ENCODE measurements at regions not wholly inside any gene's neighbourhood (a gene's known extent, or its start where the extent isn't known, plus 50 kb on each side); places are given as distances from the start of the nearest gene placed in this dataset.

DNA sequence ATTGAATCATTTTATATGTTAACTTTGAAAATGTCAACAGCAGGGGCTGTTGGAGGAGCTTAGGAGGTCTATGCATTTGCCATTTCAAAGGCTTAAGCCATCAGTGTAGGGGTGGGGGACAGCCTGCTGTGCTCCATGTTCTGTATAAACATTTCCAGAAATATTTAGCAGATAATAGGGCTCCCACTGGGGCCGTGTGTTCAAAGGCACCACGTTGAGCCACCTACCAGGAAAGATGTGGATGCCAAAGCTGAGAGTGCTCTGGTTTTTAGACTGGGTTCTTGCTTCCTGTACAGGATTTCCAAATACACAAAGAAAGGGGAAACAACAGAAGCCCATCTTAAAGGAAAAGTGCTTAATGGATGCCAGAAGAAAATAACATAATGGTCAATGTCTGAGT is 219.5 kb downstream of the CENPC start:
- TF ChIP-seq CSDC2 (CRISPR knock-in tag; IDR thresholded peaks at IDR 0.05) (no peak), ZFP30 (CRISPR knock-in tag; IDR thresholded peaks at IDR 0.05) (no peak), ZNF8 (CRISPR knock-in tag; IDR thresholded peaks at IDR 0.05) (no peak), BACH2 (CRISPR knock-in tag; IDR thresholded peaks at IDR 0.05; ENCODE audit: borderline replicate concordance) (no peak), TOX (CRISPR knock-in tag; IDR thresholded peaks at IDR 0.05; ENCODE audit: borderline replicate concordance) (no peak)
- TF ChIP-seq, protein P1, sequence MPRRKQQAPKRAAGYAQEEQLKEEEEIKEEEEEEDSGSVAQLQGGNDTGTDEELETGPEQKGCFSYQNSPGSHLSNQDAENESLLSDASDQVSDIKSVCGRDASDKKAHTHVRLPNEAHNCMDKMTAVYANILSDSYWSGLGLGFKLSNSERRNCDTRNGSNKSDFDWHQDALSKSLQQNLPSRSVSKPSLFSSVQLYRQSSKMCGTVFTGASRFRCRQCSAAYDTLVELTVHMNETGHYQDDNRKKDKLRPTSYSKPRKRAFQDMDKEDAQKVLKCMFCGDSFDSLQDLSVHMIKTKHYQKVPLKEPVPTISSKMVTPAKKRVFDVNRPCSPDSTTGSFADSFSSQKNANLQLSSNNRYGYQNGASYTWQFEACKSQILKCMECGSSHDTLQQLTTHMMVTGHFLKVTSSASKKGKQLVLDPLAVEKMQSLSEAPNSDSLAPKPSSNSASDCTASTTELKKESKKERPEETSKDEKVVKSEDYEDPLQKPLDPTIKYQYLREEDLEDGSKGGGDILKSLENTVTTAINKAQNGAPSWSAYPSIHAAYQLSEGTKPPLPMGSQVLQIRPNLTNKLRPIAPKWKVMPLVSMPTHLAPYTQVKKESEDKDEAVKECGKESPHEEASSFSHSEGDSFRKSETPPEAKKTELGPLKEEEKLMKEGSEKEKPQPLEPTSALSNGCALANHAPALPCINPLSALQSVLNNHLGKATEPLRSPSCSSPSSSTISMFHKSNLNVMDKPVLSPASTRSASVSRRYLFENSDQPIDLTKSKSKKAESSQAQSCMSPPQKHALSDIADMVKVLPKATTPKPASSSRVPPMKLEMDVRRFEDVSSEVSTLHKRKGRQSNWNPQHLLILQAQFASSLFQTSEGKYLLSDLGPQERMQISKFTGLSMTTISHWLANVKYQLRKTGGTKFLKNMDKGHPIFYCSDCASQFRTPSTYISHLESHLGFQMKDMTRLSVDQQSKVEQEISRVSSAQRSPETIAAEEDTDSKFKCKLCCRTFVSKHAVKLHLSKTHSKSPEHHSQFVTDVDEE (CRISPR knock-in tag; IDR thresholded peaks at IDR 0.05) = no peak
- TF ChIP-seq, protein P2, sequence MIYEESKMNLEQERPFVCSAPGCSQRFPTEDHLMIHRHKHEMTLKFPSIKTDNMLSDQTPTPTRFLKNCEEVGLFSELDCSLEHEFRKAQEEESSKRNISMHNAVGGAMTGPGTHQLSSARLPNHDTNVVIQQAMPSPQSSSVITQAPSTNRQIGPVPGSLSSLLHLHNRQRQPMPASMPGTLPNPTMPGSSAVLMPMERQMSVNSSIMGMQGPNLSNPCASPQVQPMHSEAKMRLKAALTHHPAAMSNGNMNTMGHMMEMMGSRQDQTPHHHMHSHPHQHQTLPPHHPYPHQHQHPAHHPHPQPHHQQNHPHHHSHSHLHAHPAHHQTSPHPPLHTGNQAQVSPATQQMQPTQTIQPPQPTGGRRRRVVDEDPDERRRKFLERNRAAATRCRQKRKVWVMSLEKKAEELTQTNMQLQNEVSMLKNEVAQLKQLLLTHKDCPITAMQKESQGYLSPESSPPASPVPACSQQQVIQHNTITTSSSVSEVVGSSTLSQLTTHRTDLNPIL (CRISPR knock-in tag; IDR thresholded peaks at IDR 0.05; ENCODE audit: low read depth) = no peak
- TF ChIP-seq, protein P3, sequence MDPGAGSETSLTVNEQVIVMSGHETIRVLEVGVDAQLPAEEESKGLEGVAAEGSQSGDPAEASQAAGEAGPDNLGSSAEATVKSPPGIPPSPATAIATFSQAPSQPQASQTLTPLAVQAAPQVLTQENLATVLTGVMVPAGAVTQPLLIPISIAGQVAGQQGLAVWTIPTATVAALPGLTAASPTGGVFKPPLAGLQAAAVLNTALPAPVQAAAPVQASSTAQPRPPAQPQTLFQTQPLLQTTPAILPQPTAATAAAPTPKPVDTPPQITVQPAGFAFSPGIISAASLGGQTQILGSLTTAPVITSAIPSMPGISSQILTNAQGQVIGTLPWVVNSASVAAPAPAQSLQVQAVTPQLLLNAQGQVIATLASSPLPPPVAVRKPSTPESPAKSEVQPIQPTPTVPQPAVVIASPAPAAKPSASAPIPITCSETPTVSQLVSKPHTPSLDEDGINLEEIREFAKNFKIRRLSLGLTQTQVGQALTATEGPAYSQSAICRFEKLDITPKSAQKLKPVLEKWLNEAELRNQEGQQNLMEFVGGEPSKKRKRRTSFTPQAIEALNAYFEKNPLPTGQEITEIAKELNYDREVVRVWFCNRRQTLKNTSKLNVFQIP (CRISPR knock-in tag; IDR thresholded peaks at IDR 0.05; ENCODE audit: borderline replicate concordance, low read depth) = no peak
- TF ChIP-seq, protein P4, sequence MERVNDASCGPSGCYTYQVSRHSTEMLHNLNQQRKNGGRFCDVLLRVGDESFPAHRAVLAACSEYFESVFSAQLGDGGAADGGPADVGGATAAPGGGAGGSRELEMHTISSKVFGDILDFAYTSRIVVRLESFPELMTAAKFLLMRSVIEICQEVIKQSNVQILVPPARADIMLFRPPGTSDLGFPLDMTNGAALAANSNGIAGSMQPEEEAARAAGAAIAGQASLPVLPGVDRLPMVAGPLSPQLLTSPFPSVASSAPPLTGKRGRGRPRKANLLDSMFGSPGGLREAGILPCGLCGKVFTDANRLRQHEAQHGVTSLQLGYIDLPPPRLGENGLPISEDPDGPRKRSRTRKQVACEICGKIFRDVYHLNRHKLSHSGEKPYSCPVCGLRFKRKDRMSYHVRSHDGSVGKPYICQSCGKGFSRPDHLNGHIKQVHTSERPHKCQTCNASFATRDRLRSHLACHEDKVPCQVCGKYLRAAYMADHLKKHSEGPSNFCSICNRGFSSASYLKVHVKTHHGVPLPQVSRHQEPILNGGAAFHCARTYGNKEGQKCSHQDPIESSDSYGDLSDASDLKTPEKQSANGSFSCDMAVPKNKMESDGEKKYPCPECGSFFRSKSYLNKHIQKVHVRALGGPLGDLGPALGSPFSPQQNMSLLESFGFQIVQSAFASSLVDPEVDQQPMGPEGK (CRISPR knock-in tag; IDR thresholded peaks at IDR 0.05; ENCODE audit: borderline replicate concordance) = no peak
